ENCODE measurements at regions not wholly inside any gene's neighbourhood (a gene's known extent, or its start where the extent isn't known, plus 50 kb on each side); places are given as distances from the start of the nearest gene placed in this dataset.

- Histone ChIP-seq H3K79me1 (ENCODE audit: insufficient read depth, low read depth, low read length, poor library complexity, severe bottlenecking) (no peaks in the 10 kb centered on the region), H3K14ac (ENCODE audit: insufficient read depth, low read length) (no peak overlapping the region), H2BK120ac (ENCODE audit: low read depth, low read length, poor library complexity, severe bottlenecking) (no peak overlapping the region), H3K27ac (ENCODE audit: insufficient read length, low read depth, low read length) (no peak overlapping the region), H2BK12ac (ENCODE audit: insufficient read length, low read depth, low read length) (no peak overlapping the region), H4K5ac (ENCODE audit: insufficient read length, low read depth, low read length) (no peak overlapping the region), H3K27me3 (ENCODE audit: insufficient read depth, low read length) (no peaks in the 10 kb centered on the region; the same call in 1 of the 2 replicates), H3K4ac (ENCODE audit: low read depth, low read length) (no peak overlapping the region), H3K23ac (ENCODE audit: insufficient read length, low read depth, low read length) (no peak overlapping the region), H3K4me1 (ENCODE audit: insufficient read depth, low read length) (no peaks in the 10 kb centered on the region), H4K8ac (replicated peaks; ENCODE audit: insufficient read length, low read depth, low read length) (no peak overlapping the region), H3K56ac (ENCODE audit: insufficient read length, low read depth, low read length) (no peak overlapping the region), H4K91ac (ENCODE audit: insufficient read length, low read depth, low read length) (no peak overlapping the region), H3K23me2 (ENCODE audit: insufficient read length, low read depth, low read length, poor library complexity, severe bottlenecking) (no peaks in the 10 kb centered on the region), H2BK5ac (ENCODE audit: insufficient read length, low read length) (no peak overlapping the region), H2BK20ac (ENCODE audit: low read depth, low read length, poor library complexity, severe bottlenecking) (no peak overlapping the region), H3T11ph (ENCODE audit: low read length) (no peak overlapping the region), H3K4me2 (ENCODE audit: insufficient read depth, insufficient read length, low read length) (no peak overlapping the region), H3K9ac (ENCODE audit: extremely low read depth, insufficient read length, low read length) (no peak overlapping the region), H2BK15ac (ENCODE audit: low read depth, low read length) (no peak overlapping the region), H3K79me2 (ENCODE audit: insufficient read depth, low read length) (no peaks in the 10 kb centered on the region), H3K18ac (ENCODE audit: insufficient read length, low read depth, low read length) (no peak overlapping the region), H2AFZ (ENCODE audit: low read length) (no peak overlapping the region), H2AK5ac (ENCODE audit: insufficient read length, low read length) (no peak overlapping the region), H3K9me3 (ENCODE audit: control insufficient read depth, low read depth, low read length) (no peaks in the 10 kb centered on the region), H4K20me1 (ENCODE audit: control insufficient read depth, insufficient read depth, insufficient read length) (no peaks in the 10 kb centered on the region)
- no peak overlapping the region for H3K4me3 Mint-ChIP-seq
- TF ChIP-seq CTCF (conservative IDR thresholded peaks at IDR 0.05): no peak
- no peaks in the 10 kb centered on the region for H3K9me3 Mint-ChIP-seq
- no CpG with 5 or more reads among the region's 8 CpGs for WGBS (ENCODE audit: extremely low coverage, insufficient read length, low lambda C conversion rate)
- H3K36me3 Mint-ChIP-seq (ENCODE audit: insufficient read depth in 1 of 3, low read depth in 3 of 3): no peaks in the 10 kb centered on the region
- DNase-seq: no peak
- H3K27ac Mint-ChIP-seq: no peak overlapping the region
- H3K4me1 Mint-ChIP-seq: 0 out of 4 replicates have a peak, but pooled peaks cover 0 to 2% of the 10 kb centered on the region in 2 experiments
- H3K27me3 Mint-ChIP-seq (ENCODE audit: low read depth): peaks cover 5% of the 10 kb centered on the region; the same call in 1 of the 2 replicates
Measured at GRCh38 chr22:27596133-27596870, 205.3 kb downstream of the MN1 start.
